ENCODE measurements at regions not wholly inside any gene's neighbourhood (a gene's known extent, or its start where the extent isn't known, plus 50 kb on each side); places are given as distances from the start of the nearest gene placed in this dataset.

DNA sequence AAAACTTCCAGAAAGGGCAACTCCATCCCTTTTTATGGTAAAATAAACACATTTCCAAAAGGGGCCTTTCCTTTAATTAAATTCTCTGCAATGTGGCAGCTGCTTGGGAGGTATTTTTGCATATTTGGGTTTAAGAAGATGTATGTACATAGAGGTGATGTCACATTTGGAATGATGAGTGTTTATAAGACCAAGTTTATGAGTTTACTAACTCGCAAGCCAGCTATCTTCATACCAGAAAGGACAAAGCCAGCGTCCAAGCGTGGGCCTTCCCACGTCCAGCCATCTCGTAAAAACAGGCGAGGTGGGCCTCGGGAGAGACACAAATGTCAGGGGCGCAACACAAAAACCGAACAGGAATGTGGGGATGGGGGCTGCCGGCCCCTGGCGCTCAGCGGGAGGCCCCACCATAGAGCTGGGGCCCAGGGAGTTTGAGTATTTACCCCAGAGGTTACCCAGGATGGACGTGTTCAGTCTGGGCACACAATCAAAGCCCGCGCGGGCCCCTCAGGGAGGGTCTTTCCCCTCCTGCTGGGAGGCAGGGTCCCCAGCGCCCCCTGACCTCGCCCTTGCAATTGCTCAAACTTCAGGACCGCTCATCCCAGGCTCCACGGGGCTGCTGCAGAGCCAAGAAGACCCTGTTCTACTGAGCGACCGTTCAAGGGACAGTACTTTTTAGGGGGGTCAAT is 137.3 kb downstream of the TWIST2 start:
- DNase-seq (ENCODE audit: low spot score) (no peak), FAIRE-seq (no peak)

DNA sequence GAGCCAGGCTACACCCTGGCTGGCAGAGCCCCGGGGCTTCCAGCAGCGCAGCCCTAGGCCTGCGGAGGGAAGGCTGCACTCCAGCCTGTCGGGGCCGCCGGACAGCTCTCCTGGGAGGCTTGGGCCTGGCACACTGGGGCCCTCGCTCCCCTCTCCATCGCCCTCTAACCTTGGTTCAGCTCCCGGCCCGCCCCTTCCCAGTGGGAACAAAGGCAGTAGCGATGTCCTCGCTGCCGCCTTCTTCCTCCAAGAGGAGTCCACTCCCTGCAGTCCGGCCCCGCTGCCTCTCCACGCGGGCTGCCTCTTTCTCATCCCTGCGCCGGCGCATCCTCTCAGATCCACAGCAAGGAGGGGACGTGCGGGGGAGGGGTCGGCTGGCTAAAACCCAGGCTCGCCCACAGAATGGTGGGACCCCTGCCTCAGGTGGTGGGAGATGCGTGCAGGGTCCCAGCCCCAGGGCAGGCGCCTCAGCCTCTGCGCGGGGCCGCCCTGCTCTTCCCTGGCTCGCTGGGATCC is 138.1 kb downstream of the TWIST2 start:
- DNase-seq (ENCODE audit: low spot score) (no peak), FAIRE-seq (no peak)

DNA sequence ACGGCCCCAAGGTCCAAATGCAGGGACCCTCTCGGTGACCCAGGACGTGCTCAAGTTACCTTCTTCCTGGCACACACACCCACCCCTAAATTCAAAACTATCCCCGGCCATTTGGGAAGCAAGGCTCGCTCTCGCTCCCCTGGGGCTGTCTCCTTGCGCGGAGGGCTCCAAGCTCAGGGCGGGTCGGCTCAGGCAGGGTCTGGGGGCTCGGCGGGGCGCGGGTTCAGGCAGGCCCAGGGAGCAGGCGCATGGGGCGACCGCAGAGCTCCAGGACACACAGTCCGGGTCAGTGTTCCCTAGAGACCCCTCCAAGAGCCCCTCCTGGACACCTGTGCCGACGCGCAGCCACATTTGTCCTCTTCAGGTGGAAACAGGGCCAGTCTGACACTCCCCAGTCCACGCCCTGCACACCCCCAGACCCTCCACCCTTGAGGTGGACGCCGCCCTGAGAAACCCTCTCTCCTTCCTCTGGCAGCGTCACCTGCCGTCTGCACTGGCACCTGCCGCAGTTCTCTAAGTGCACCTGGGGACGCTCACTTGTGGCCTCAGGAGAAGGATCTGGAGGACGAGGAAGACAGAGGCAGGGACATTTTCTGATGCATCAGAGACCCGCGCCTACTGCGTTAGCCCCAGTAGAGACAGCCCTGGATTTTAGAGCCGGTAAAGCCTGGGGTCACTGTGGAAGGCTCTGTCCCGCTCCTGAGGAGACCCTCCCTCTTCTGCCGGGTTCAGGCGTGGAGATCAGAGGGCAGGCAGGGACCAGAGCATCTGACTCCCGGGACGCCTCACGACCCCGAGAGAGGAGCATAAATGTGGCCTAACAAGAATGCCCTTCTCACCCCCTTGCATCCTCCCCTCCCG is 138.8 kb downstream of the TWIST2 start:
- no peak for DNase-seq (ENCODE audit: low spot score)
- no peak for FAIRE-seq

DNA sequence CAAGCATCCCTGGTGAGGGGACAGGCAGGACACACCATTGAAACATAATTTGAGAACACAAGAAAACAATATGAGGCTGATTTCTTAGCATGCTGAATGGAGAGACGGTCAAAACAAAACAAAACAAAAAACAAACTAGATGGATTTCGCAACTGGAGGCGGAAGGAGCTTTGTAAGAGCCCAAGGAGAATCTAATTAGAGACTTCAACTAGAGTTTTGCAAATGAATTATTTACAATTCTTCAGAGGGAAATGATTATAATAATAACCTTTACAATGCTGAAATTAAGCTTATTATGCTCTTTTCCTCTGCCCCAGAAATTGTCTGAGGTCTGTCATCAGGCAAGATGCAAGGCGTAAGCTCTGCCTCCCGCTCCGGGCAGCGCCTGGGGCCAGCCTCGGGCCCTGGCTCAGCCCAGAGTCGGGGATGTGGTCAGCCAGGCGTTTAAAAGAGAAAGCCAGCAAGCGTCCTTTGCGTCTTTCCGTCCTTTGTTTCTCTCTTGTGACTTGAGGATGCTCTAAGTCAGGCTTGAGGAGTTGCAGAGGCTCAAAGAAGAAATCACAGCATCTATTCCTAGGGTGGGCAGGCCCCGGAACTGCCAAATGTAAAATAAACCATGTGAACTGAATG is 139.6 kb downstream of the TWIST2 start:
- DNase-seq (ENCODE audit: low spot score): no peak
- FAIRE-seq: no peak

DNA sequence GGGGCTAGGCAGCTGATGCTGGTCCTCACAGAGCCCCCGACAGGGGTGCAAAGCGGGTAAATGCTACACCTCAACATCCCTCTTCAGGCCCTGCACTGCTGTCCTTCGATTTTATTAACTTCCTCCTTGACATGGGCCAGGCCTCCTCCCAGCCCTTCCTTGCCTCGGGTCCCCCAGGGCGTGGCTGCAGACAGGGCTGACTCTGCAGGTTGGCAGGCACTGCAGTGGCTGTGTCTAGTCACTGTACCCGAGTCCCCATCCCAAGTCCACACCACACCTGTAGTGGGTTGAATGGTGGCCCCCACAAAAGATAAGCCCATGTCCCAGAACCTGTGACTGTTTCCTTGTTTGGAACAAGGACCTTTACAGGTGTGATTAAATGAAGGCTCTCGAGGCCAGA is 140.2 kb downstream of the TWIST2 start:
- DNase-seq (ENCODE audit: low spot score) (no peak), FAIRE-seq (no peak)

DNA sequence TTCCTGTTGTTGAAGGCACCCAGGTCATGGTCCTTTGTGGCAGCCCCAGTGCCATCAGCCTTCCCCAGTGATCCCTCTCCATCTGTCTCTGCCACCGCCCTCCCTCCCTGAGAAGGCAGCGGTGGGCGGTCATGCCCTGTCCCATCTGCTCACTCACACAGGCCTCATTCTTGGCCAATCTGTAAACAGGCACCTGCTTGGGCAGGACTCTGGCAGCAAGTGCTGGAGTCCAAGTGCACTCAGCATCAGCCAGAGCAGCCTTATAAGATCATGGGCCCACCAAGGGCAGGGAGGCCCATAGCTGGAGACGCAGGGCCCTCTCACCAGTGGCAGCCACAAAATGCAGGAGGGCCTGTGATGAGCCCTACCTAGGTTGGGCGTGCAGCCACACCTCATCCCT is 140.9 kb downstream of the TWIST2 start:
- no peak for FAIRE-seq

DNA sequence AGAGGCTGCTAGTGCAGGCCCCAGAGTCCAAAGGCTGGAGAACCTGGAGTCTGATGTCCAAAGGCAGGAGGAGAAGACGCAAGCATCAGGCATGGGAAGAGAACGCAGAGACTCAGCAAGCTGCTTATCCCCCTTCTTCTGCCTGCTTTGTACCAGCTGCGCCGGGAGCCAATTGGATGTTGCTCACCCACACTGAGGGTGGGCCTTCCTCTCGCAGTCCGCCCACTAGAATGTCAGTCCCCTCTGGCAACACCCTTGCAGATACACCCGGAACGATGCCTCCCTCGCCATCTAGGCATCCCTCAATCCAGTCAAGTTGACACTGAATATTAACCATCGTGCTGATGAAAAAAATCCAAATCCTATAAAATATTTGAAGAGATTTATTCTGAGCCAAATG is 141.6 kb downstream of the TWIST2 start:
- FAIRE-seq (no peak), DNase-seq (ENCODE audit: low spot score) (no peak)

More for the DNA sequence above, 140.9 kb downstream of the TWIST2 start:
- no peak for DNase-seq (ENCODE audit: low spot score)

DNA sequence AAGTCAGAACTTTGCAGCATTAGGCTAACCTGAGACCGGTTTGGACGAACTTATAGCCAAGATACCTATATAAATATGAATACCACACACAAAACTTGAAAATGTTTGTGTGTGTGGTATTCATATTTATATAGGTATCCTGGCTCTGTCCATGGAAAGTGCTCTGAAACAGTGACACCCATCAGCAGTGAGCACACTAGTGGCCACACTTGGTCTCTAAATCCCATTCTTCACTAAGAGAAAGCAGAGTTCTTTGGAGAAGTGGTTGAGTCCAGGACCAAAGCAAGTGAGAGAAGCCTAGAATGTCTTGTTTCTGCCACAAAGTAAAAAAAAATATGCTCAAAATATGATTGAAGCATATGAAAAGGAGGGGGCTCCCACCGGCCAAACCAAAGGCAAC is 146.5 kb downstream of the TWIST2 start:
- FAIRE-seq: no peak
- DNase-seq (ENCODE audit: low spot score): no peak

DNA sequence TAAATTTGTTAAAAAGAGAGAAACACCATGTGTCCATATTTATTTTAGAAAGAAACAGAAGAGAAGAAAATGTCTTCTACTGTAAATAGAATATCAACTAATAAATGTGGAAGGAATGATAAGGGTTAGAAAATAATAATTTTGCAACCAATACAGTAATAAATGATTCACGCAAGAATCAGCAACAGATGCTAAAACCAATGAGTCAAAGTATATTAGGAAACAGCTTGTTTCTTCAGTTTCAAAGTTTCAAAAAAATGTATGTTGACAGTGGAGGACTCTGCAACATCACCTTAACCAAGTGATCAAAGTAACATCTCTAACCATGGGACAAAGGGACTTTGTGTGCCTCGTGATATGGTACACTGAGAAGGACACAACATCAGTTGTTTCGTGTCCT is 147.0 kb downstream of the TWIST2 start:
- FAIRE-seq: no peak
- DNase-seq (ENCODE audit: low spot score): no peak

DNA sequence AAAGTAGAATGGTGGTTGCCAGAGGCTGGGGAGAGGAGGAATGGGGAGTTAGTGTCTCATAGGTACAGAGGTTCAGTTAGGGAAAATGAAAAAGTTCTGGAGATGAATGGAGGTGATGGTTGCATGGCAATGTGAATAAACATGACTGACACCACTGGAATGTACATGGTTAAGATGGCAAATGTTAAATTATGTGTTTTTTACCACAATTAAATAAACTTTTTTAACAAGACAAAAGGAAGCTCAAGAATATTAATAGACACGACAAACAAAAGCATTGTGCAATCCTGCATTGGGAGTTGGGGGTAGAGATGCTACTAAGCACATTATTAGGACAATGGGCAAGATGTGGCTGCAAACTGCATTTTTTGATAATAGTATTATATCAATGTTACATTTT is 147.7 kb downstream of the TWIST2 start:
- DNase-seq (ENCODE audit: low spot score) (no peak), FAIRE-seq (no peak)

DNA sequence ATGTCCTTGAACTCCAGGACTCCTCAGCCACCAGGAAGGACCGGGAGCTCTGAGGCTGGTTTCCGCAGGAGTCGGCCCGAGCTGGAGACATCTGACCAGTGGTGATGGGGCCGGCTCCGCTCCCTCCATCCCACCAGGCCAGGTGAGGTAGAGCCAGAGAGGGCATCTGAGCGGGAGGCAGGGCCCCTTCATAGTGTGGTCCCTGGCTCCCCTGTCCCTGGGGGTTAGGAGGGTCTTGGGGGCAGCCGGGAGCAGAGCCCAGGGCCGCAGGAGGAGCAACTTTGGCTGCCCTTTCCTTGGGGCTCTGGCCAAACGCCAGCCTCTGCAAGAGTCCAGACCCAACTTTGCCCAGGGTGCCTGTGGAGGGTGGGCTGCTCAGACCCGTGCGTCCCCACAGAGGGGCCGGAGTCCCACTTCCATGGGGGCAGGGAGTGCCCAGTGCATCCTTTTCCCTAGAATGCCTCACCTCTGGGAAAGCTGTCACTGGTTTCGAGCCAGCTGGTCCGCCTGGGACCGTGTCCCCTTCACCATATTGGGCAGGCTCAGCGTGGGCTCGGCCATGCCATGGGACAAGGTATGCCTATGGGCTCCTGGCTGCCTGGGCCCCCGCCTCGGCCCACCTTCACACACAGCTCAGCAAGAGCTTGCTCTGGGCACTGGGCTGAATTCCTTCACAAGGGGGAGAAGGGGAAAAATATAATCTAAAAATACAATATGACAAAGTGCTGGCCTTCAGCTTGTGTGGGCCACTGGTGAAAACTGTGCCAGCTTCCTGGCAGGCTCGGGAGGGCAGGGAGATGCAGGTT is 148.6 kb downstream of the TWIST2 start:
- no peak for FAIRE-seq

DNA sequence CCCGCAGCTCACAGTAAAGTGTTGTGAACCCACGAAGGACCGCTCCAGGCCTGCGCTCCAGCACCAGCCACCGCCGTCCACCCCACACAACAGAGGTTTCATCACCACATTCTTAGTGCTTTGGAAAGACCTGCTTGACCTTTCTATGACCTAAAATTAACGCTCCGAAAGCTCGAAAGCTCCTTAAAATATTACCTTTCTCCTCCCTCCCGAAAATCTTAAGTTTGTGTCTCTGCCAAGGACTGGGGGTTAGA is 149.2 kb downstream of the TWIST2 start:
- DNase-seq (ENCODE audit: low spot score): no peak
- no peak for FAIRE-seq

More for the DNA sequence above, 148.6 kb downstream of the TWIST2 start:
- no peak for DNase-seq (ENCODE audit: low spot score)

DNA sequence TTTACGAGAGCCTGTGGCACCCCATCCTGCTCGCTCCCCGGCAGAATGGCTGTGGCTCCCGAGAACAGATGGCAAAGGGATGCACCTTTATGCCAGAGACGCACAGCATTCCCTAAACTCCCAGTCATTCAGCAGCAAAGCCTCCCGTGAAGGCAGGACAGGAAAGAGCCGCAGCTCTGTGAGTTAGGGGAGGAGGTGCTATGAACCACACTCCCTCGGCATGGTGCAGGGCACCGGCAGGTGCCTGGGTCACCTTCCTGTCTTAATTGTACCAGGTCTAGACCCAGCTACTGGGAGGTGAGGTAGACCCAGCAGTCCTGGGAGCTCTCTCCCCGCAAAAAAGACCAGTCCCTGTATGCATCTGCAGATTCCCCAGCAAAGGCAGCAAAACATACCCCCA is 149.8 kb downstream of the TWIST2 start:
- no peak for DNase-seq (ENCODE audit: low spot score)
- no peak for FAIRE-seq
